Fibroblast of lung (primary cell): ENCODE measurements at regions not wholly inside any gene's neighbourhood (a gene's known extent, or its start where the extent isn't known, plus 50 kb on each side); places are given as distances from the start of the nearest gene placed in this dataset.

Source experiments
- EZH2 ChIP-seq: IDR thresholded peaks from 2 replicates; pipeline ENCODE4 v1.5.1; 2012; ENCODE audit warnings: low read length, control low read depth, mild to moderate bottlenecking; ENCODE audit errors: missing control alignments
- TF ChIP-seq, protein P1 (sequence below), 2 donors: IDR thresholded peaks in 1 of 2; conservative IDR thresholded peaks in 1 of 2; 1 replicate in 1 of 2; 2 replicates in 1 of 2; pipeline ENCODE4 v1.5.1; 2011 to 2012; ENCODE audit warnings: low read length in 2 of 2, control low read depth in 1 of 2, inconsistent platforms in 1 of 2, low read depth in 1 of 2, mild to moderate bottlenecking in 1 of 2

- TF ChIP-seq, protein P1, sequence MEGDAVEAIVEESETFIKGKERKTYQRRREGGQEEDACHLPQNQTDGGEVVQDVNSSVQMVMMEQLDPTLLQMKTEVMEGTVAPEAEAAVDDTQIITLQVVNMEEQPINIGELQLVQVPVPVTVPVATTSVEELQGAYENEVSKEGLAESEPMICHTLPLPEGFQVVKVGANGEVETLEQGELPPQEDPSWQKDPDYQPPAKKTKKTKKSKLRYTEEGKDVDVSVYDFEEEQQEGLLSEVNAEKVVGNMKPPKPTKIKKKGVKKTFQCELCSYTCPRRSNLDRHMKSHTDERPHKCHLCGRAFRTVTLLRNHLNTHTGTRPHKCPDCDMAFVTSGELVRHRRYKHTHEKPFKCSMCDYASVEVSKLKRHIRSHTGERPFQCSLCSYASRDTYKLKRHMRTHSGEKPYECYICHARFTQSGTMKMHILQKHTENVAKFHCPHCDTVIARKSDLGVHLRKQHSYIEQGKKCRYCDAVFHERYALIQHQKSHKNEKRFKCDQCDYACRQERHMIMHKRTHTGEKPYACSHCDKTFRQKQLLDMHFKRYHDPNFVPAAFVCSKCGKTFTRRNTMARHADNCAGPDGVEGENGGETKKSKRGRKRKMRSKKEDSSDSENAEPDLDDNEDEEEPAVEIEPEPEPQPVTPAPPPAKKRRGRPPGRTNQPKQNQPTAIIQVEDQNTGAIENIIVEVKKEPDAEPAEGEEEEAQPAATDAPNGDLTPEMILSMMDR (conservative IDR thresholded peaks at IDR 0.05 in 1 of 2, IDR thresholded peaks at IDR 0.05 in 1 of 2; ENCODE audit: low read depth in 1 of 2, low read length in 2 of 2), result no peak
- no peak for TF ChIP-seq EZH2
These were observed 420.1 kb upstream of the PAPPA start for GRCh38 chr9:115733318-115734110.
